GM12892 (cell line): ENCODE measurements at regions not wholly inside any gene's neighbourhood (a gene's known extent, or its start where the extent isn't known, plus 50 kb on each side); places are given as distances from the start of the nearest gene placed in this dataset.

Experiments
- POLR2A ChIP-seq: IDR thresholded peaks from 2 replicates; pipeline ENCODE4 v1.6.1; 2011; ENCODE audit warnings: low read depth, low read length, control low read depth
- POLR2AphosphoS5 ChIP-seq: IDR thresholded peaks from 2 replicates; pipeline ENCODE4 v1.6.1; 2011; ENCODE audit warnings: low read depth, low read length, control low read depth
- TAF1 ChIP-seq: IDR thresholded peaks from 2 replicates; pipeline ENCODE4 v1.6.1; 2011; ENCODE audit warnings: low read depth, mild to moderate bottlenecking, control low read depth, low read length, borderline replicate concordance

DNA sequence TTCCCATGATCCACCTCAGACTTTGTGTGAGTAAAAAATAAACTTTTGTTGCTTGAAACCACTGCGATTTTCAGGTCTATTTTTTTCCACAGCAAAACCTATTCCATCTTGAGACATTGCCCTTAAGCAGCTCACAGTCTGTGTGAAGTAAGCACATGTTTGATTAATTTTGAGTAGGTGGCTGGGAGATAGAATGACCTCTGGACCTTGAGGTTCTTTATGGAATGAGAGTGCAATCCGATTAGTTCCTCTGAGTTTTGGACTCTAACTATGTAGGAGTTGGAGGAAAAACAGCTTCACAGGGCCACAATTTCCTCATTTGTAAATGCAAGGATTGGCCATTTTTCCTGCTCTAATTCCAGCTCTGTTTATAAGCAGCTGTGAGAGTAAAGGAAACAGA is 234.1 kb upstream of the IGFBP7 start:
- TF ChIP-seq POLR2AphosphoS5: no peak
- no peak for TF ChIP-seq POLR2A
- TF ChIP-seq TAF1: no peak
